ENCODE measurements at regions not wholly inside any gene's neighbourhood (a gene's known extent, or its start where the extent isn't known, plus 50 kb on each side); places are given as distances from the start of the nearest gene placed in this dataset.

DNA sequence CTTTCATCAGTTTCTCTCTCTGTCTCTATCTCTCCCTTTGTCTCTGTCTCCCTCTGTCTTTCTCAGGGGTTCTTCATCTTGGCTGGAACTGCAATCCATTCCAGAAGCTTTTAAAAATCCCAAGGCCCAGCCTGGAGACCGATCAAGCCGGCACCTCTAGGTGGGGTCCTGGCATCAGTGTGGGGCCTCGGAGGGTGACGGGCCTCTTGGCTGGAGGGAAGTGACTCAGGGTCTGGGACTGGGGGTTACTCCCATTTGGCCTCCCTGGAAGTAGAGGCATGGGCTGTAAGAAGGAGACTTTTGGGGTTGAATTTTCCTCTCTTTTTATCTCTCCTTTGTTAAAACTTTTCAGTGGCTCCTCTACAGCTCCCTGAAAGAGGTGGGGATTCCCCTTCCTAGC is 52.8 kb upstream of the OTOF start:
- no peak overlapping the region for H2AFZ ChIP-seq (ENCODE audit: low read length)
- DNase-seq (ENCODE audit: low spot score): no peak
- H3K36me3 ChIP-seq (ENCODE audit: insufficient read depth, low read length): no peaks in the 10 kb centered on the region
- H3K79me2 ChIP-seq (ENCODE audit: insufficient read depth, low read depth, low read length): no peaks in the 10 kb centered on the region
- ChIA-PET POLR2A (no interaction called here), CTCF (ENCODE audit: unreplicated experiment) (no interaction called here)
- no peak overlapping the region for H3K4me3 ChIP-seq (ENCODE audit: low read depth, low read length, poor library complexity, severe bottlenecking)
- intact Hi-C loops (cut with micrococcal nuclease; ENCODE audit: unreplicated experiment): no loop called here
- no peak overlapping the region for H3K27ac ChIP-seq (ENCODE audit: low read depth, low read length, poor library complexity, severe bottlenecking)
- no peaks in the 10 kb centered on the region for H3K4me1 ChIP-seq (ENCODE audit: insufficient read depth, low read length, poor library complexity, severe bottlenecking)
- BruUV-seq (replicated peaks): no TSS peak
- TF ChIP-seq, protein P1, sequence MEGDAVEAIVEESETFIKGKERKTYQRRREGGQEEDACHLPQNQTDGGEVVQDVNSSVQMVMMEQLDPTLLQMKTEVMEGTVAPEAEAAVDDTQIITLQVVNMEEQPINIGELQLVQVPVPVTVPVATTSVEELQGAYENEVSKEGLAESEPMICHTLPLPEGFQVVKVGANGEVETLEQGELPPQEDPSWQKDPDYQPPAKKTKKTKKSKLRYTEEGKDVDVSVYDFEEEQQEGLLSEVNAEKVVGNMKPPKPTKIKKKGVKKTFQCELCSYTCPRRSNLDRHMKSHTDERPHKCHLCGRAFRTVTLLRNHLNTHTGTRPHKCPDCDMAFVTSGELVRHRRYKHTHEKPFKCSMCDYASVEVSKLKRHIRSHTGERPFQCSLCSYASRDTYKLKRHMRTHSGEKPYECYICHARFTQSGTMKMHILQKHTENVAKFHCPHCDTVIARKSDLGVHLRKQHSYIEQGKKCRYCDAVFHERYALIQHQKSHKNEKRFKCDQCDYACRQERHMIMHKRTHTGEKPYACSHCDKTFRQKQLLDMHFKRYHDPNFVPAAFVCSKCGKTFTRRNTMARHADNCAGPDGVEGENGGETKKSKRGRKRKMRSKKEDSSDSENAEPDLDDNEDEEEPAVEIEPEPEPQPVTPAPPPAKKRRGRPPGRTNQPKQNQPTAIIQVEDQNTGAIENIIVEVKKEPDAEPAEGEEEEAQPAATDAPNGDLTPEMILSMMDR (conservative IDR thresholded peaks at IDR 0.05; ENCODE audit: low read length): no peak
- TF ChIP-seq EZH2phosphoT487 (IDR thresholded peaks at IDR 0.05; ENCODE audit: borderline replicate concordance, low read depth, low read length): no peak
- H3K9me2 ChIP-seq (ENCODE audit: insufficient read depth, low read length): no peaks in the 10 kb centered on the region
- H3K4me2 ChIP-seq (ENCODE audit: low read length): no peak overlapping the region
- no peaks in the 10 kb centered on the region for H4K20me1 ChIP-seq (ENCODE audit: insufficient read depth, low read length)
- no peaks in the 10 kb centered on the region for H3K9me3 ChIP-seq (ENCODE audit: low read length)

DNA sequence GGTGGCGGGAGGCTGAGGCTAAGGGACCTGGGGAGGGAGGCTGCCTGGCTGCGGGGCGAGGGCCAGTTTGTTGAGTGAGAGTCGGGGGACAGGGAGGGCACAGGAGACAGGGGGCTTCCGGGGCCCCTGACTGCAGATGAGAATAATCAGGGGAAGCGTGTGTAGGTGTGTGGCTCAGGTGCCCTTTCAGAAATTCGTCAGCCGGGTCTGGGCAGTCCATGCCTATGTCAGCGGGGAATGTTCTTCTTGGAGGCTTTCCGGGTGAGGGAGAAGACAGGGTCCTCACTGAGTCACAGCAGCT is 52.3 kb upstream of the OTOF start:
- intact Hi-C loops (cut with micrococcal nuclease; ENCODE audit: unreplicated experiment): no loop called here
- POLR2A ChIA-PET: no interaction called here
- H3K9me3 ChIP-seq (ENCODE audit: low read length): no peaks in the 10 kb centered on the region
- no peaks in the 10 kb centered on the region for H3K79me2 ChIP-seq (ENCODE audit: insufficient read depth, low read depth, low read length)
- DNase-seq (ENCODE audit: low spot score): no peak
- H3K4me2 ChIP-seq (ENCODE audit: low read length): no peak overlapping the region
- H2AFZ ChIP-seq (ENCODE audit: low read length): no peak overlapping the region
- no peaks in the 10 kb centered on the region for H3K36me3 ChIP-seq (ENCODE audit: insufficient read depth, low read length)
- H4K20me1 ChIP-seq (ENCODE audit: insufficient read depth, low read length): no peaks in the 10 kb centered on the region
- no peaks in the 10 kb centered on the region for H3K4me1 ChIP-seq (ENCODE audit: insufficient read depth, low read length, poor library complexity, severe bottlenecking)
- BruUV-seq (replicated peaks): no TSS peak
- H3K9me2 ChIP-seq (ENCODE audit: insufficient read depth, low read length): no peaks in the 10 kb centered on the region
- no peak for TF ChIP-seq EZH2phosphoT487 (IDR thresholded peaks at IDR 0.05; ENCODE audit: borderline replicate concordance, low read depth, low read length)
- TF ChIP-seq, protein P1 (conservative IDR thresholded peaks at IDR 0.05; ENCODE audit: low read length): no peak
- CTCF ChIA-PET (ENCODE audit: unreplicated experiment): no interaction called here
- H3K4me3 ChIP-seq (ENCODE audit: low read depth, low read length, poor library complexity, severe bottlenecking): no peak overlapping the region
- no peak overlapping the region for H3K27ac ChIP-seq (ENCODE audit: low read depth, low read length, poor library complexity, severe bottlenecking)

DNA sequence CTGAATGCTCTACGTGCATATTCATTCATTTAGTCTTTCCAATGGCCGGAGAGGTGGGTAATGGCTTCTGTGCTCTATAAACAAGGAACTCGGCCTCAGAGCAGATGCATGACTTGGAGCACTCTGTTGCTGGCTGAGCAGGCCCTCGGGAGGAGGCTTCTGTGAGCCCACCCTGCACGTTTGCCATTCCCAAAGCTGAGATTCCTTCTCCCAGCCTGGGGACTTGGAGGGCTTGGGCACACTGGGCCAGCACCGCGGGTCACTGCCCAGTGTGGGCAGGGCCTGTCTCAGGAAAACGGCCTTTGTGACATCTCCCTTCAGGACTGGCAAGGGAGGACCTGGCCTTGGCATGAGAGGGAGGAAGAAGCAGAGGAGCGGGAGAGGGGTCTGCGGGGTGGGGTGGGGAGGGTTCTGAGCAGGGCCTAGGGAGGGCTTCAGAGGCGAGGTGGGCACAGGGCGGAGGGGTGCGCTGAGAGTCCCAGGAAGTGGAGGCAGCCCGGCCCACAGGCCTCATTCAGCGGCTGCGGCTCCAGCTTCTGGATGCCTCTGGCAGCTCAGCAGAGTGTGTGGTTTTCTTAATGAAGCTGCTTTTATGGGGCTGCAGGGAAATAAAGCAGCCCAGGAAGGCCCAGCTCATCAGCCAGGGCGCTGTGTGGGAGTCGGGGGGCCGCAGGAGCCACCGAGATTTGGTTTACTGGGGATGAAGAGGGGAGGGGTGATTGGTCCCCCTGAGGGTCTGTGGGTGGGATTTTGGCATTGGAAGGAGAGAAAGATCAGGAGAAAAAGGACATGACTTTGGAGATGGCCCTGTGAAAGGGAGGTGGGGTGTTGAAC is 51.7 kb upstream of the OTOF start:
- TF ChIP-seq, protein P1 (conservative IDR thresholded peaks at IDR 0.05; ENCODE audit: low read length): no peak
- no peak for TF ChIP-seq EZH2phosphoT487 (IDR thresholded peaks at IDR 0.05; ENCODE audit: borderline replicate concordance, low read depth, low read length)
- BruUV-seq (replicated peaks): no TSS peak
- no peaks in the 10 kb centered on the region for H3K9me2 ChIP-seq (ENCODE audit: insufficient read depth, low read length)
- CTCF ChIA-PET (ENCODE audit: unreplicated experiment): no interaction called here
- H3K4me1 ChIP-seq (ENCODE audit: insufficient read depth, low read length, poor library complexity, severe bottlenecking): no peaks in the 10 kb centered on the region
- no peak overlapping the region for H2AFZ ChIP-seq (ENCODE audit: low read length)
- H3K79me2 ChIP-seq (ENCODE audit: insufficient read depth, low read depth, low read length): no peaks in the 10 kb centered on the region
- intact Hi-C loops (cut with micrococcal nuclease; ENCODE audit: unreplicated experiment): no loop called here
- H3K27ac ChIP-seq (ENCODE audit: low read depth, low read length, poor library complexity, severe bottlenecking): no peak overlapping the region
- no peak overlapping the region for H3K4me3 ChIP-seq (ENCODE audit: low read depth, low read length, poor library complexity, severe bottlenecking)
- POLR2A ChIA-PET: no interaction called here
- no peaks in the 10 kb centered on the region for H4K20me1 ChIP-seq (ENCODE audit: insufficient read depth, low read length)
- H3K9me3 ChIP-seq (ENCODE audit: low read length): no peaks in the 10 kb centered on the region
- no peak overlapping the region for H3K4me2 ChIP-seq (ENCODE audit: low read length)
- no peaks in the 10 kb centered on the region for H3K36me3 ChIP-seq (ENCODE audit: insufficient read depth, low read length)
- no peak for DNase-seq (ENCODE audit: low spot score)

Data from OCI-LY7 (cell line).